GM12892 (cell line): ENCODE measurements at regions not wholly inside any gene's neighbourhood (a gene's known extent, or its start where the extent isn't known, plus 50 kb on each side); places are given as distances from the start of the nearest gene placed in this dataset.

Source experiments
- DNase-seq: peaks from one replicate; pipeline ENCODE4 v3.0.0; 2011; ENCODE audit not compliant: insufficient read length
- FAIRE-seq: peaks from 2 replicates; lab custom pipeline; 2011; peaks lifted over from hg19 to GRCh38; lab: Jason Lieb, UNC
- POLR2A ChIP-seq: IDR thresholded peaks from 2 replicates; pipeline ENCODE4 v1.6.1; 2011; ENCODE audit warnings: low read depth, low read length, control low read depth
- POLR2AphosphoS5 ChIP-seq: IDR thresholded peaks from 2 replicates; pipeline ENCODE4 v1.6.1; 2011; ENCODE audit warnings: low read depth, low read length, control low read depth
- TAF1 ChIP-seq: IDR thresholded peaks from 2 replicates; pipeline ENCODE4 v1.6.1; 2011; ENCODE audit warnings: low read depth, mild to moderate bottlenecking, control low read depth, low read length, borderline replicate concordance

GRCh38 chr1:81435175-81435574 is 365.6 kb upstream of the ADGRL2 start:
- TF ChIP-seq TAF1: no peak
- TF ChIP-seq POLR2AphosphoS5: no peak
- TF ChIP-seq POLR2A: no peak
- no peak for DNase-seq
- no peak for FAIRE-seq

- no peak for FAIRE-seq
- no peak for DNase-seq
- no peak for TF ChIP-seq POLR2AphosphoS5
- TF ChIP-seq POLR2A: no peak
- TF ChIP-seq TAF1: no peak
Measured at GRCh38 chr1:81433676-81434075, 367.1 kb upstream of the ADGRL2 start.

- no peak for FAIRE-seq
- DNase-seq: no peak
- TF ChIP-seq POLR2A (no peak), POLR2AphosphoS5 (no peak), TAF1 (no peak)
Measured at GRCh38 chr1:81432654-81433109, 368.1 kb upstream of the ADGRL2 start.

- TF ChIP-seq POLR2A (no peak), TAF1 (no peak), POLR2AphosphoS5 (no peak)
- FAIRE-seq: no peak
- DNase-seq: no peak
Measured at GRCh38 chr1:81432059-81432458, 368.7 kb upstream of the ADGRL2 start.

GRCh38 chr1:81431624-81432000 is 369.1 kb upstream of the ADGRL2 start:
- TF ChIP-seq POLR2A (no peak), TAF1 (no peak), POLR2AphosphoS5 (no peak)
- DNase-seq (no peak), FAIRE-seq (no peak)

- DNase-seq (no peak), FAIRE-seq (no peak)
- TF ChIP-seq TAF1 (no peak), POLR2A (no peak)
Measured at GRCh38 chr1:81430955-81431623, 369.6 kb upstream of the ADGRL2 start.

GRCh38 chr1:81430236-81430938 is 370.3 kb upstream of the ADGRL2 start:
- DNase-seq (no peak), FAIRE-seq (no peak)
- TF ChIP-seq POLR2A: no peak
- no peak for TF ChIP-seq TAF1
- no peak for TF ChIP-seq POLR2AphosphoS5

GRCh38 chr1:81428998-81429397 is 371.7 kb upstream of the ADGRL2 start:
- FAIRE-seq: no peak

GRCh38 chr1:81424816-81425215 is 375.9 kb upstream of the ADGRL2 start:
- no peak for FAIRE-seq

More at GRCh38 chr1:81428998-81429397, 371.7 kb upstream of the ADGRL2 start:
- TF ChIP-seq POLR2A (no peak), POLR2AphosphoS5 (no peak), TAF1 (no peak)
- DNase-seq: no peak

GRCh38 chr1:81424061-81424460 is 376.7 kb upstream of the ADGRL2 start:
- DNase-seq (no peak), FAIRE-seq (no peak)
- TF ChIP-seq TAF1 (no peak), POLR2AphosphoS5 (no peak), POLR2A (no peak)

More at GRCh38 chr1:81424816-81425215, 375.9 kb upstream of the ADGRL2 start:
- DNase-seq: no peak
- TF ChIP-seq POLR2AphosphoS5 (no peak), TAF1 (no peak), POLR2A (no peak)

- no peak for DNase-seq
- peak; percentile 27 for FAIRE-seq
- no peak for TF ChIP-seq TAF1
- TF ChIP-seq POLR2A: no peak
- TF ChIP-seq POLR2AphosphoS5: no peak
Measured at GRCh38 chr1:81420760-81421159, 380.0 kb upstream of the ADGRL2 start.
